ENCODE measurements at regions not wholly inside any gene's neighbourhood (a gene's known extent, or its start where the extent isn't known, plus 50 kb on each side); places are given as distances from the start of the nearest gene placed in this dataset.

DNA sequence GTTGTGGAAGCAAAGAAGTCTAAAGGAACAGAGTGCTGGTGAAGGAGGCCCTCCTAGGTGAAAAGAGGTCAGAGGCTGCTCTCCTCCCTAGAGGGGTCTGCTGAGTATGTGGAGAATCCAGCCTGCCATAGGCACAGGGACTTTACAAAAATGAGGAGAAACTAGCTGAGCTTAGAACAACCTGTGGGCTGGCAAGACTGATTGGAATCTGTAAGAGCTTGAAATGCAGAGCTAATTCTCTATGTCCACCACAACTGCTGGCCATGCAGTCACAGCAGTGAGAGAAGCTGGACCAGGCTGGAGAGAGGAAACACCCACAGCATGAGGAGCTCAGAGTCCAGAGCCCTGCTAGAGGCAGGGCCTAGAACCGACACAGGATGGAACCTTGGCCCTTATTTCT lies 251.0 kb upstream of the MGAT5 start (continued):
- TF ChIP-seq, protein P1, sequence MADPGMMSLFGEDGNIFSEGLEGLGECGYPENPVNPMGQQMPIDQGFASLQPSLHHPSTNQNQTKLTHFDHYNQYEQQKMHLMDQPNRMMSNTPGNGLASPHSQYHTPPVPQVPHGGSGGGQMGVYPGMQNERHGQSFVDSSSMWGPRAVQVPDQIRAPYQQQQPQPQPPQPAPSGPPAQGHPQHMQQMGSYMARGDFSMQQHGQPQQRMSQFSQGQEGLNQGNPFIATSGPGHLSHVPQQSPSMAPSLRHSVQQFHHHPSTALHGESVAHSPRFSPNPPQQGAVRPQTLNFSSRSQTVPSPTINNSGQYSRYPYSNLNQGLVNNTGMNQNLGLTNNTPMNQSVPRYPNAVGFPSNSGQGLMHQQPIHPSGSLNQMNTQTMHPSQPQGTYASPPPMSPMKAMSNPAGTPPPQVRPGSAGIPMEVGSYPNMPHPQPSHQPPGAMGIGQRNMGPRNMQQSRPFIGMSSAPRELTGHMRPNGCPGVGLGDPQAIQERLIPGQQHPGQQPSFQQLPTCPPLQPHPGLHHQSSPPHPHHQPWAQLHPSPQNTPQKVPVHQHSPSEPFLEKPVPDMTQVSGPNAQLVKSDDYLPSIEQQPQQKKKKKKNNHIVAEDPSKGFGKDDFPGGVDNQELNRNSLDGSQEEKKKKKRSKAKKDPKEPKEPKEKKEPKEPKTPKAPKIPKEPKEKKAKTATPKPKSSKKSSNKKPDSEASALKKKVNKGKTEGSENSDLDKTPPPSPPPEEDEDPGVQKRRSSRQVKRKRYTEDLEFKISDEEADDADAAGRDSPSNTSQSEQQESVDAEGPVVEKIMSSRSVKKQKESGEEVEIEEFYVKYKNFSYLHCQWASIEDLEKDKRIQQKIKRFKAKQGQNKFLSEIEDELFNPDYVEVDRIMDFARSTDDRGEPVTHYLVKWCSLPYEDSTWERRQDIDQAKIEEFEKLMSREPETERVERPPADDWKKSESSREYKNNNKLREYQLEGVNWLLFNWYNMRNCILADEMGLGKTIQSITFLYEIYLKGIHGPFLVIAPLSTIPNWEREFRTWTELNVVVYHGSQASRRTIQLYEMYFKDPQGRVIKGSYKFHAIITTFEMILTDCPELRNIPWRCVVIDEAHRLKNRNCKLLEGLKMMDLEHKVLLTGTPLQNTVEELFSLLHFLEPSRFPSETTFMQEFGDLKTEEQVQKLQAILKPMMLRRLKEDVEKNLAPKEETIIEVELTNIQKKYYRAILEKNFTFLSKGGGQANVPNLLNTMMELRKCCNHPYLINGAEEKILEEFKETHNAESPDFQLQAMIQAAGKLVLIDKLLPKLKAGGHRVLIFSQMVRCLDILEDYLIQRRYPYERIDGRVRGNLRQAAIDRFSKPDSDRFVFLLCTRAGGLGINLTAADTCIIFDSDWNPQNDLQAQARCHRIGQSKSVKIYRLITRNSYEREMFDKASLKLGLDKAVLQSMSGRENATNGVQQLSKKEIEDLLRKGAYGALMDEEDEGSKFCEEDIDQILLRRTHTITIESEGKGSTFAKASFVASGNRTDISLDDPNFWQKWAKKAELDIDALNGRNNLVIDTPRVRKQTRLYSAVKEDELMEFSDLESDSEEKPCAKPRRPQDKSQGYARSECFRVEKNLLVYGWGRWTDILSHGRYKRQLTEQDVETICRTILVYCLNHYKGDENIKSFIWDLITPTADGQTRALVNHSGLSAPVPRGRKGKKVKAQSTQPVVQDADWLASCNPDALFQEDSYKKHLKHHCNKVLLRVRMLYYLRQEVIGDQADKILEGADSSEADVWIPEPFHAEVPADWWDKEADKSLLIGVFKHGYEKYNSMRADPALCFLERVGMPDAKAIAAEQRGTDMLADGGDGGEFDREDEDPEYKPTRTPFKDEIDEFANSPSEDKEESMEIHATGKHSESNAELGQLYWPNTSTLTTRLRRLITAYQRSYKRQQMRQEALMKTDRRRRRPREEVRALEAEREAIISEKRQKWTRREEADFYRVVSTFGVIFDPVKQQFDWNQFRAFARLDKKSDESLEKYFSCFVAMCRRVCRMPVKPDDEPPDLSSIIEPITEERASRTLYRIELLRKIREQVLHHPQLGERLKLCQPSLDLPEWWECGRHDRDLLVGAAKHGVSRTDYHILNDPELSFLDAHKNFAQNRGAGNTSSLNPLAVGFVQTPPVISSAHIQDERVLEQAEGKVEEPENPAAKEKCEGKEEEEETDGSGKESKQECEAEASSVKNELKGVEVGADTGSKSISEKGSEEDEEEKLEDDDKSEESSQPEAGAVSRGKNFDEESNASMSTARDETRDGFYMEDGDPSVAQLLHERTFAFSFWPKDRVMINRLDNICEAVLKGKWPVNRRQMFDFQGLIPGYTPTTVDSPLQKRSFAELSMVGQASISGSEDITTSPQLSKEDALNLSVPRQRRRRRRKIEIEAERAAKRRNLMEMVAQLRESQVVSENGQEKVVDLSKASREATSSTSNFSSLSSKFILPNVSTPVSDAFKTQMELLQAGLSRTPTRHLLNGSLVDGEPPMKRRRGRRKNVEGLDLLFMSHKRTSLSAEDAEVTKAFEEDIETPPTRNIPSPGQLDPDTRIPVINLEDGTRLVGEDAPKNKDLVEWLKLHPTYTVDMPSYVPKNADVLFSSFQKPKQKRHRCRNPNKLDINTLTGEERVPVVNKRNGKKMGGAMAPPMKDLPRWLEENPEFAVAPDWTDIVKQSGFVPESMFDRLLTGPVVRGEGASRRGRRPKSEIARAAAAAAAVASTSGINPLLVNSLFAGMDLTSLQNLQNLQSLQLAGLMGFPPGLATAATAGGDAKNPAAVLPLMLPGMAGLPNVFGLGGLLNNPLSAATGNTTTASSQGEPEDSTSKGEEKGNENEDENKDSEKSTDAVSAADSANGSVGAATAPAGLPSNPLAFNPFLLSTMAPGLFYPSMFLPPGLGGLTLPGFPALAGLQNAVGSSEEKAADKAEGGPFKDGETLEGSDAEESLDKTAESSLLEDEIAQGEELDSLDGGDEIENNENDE (IDR thresholded peaks at IDR 0.05; ENCODE audit: insufficient replicate concordance, low read length): no peak
- TF ChIP-seq CTBP2 (IDR thresholded peaks at IDR 0.05; ENCODE audit: borderline replicate concordance, insufficient read depth, insufficient read length, low read length): no peak
- TF ChIP-seq NANOG (IDR thresholded peaks at IDR 0.05; ENCODE audit: insufficient read depth, low read depth, low read length, poor library complexity, severe bottlenecking): no peak
- no peak for TF ChIP-seq BACH1 (IDR thresholded peaks at IDR 0.05; ENCODE audit: low read length)
- TF ChIP-seq ASH2L (IDR thresholded peaks at IDR 0.05; ENCODE audit: low read length): no peak
- TF ChIP-seq, protein P2, sequence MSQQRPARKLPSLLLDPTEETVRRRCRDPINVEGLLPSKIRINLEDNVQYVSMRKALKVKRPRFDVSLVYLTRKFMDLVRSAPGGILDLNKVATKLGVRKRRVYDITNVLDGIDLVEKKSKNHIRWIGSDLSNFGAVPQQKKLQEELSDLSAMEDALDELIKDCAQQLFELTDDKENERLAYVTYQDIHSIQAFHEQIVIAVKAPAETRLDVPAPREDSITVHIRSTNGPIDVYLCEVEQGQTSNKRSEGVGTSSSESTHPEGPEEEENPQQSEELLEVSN (IDR thresholded peaks at IDR 0.05): no peak
- no peak for TF ChIP-seq RAD21 (IDR thresholded peaks at IDR 0.05 in 1 of 2, conservative IDR thresholded peaks at IDR 0.05 in 1 of 2; ENCODE audit: low read depth in 2 of 2, low read length in 2 of 2)

Measured in H1 (cell line).